HG03139 (cell line): ENCODE measurements at regions not wholly inside any gene's neighbourhood (a gene's known extent, or its start where the extent isn't known, plus 50 kb on each side); places are given as distances from the start of the nearest gene placed in this dataset.
"Not testable (repeated sequence)": the region's sequence is repeated elsewhere in the genome, so short reads cannot be mapped to it uniquely, and the experiment has no call there.

ENCODE experiments used
- ATAC-seq: cut with Tn5 transposase; IDR thresholded peaks from one replicate; pipeline ENCODE4 v1.9.1; 2021; ENCODE audit not compliant: unreplicated experiment

- ATAC-seq: no peak
These were observed 809.6 kb downstream of the TENT5A start for GRCh38 chr6:80942911-80943310.

- no peak for ATAC-seq
These were observed 811.5 kb downstream of the TENT5A start for GRCh38 chr6:80940976-80941375.

GRCh38 chr6:80940571-80940970 is 811.9 kb downstream of the TENT5A start:
- no peak for ATAC-seq

GRCh38 chr6:80939898-80940297 is 812.6 kb downstream of the TENT5A start:
- no peak for ATAC-seq

- no peak for ATAC-seq
These were observed 813.0 kb downstream of the TENT5A start for GRCh38 chr6:80939480-80939879.

- ATAC-seq: no peak
These were observed 814.4 kb downstream of the TENT5A start for GRCh38 chr6:80938131-80938530.

GRCh38 chr6:80932359-80932758 is 820.1 kb downstream of the TENT5A start:
- no peak for ATAC-seq

- no peak for ATAC-seq
These were observed 822.1 kb downstream of the TENT5A start for GRCh38 chr6:80930376-80930775.

GRCh38 chr6:80923816-80924215 is 817.3 kb downstream of the BCKDHB start:
- no peak for ATAC-seq

- no peak for ATAC-seq
These were observed 816.5 kb downstream of the BCKDHB start for GRCh38 chr6:80922916-80923455.

- no peak for ATAC-seq
These were observed 815.5 kb downstream of the BCKDHB start for GRCh38 chr6:80921861-80922460.

- ATAC-seq: no peak
These were observed 801.4 kb downstream of the BCKDHB start for GRCh38 chr6:80907831-80908230.

GRCh38 chr6:80903711-80904110 is 797.2 kb downstream of the BCKDHB start:
- no peak for ATAC-seq

- ATAC-seq: no peak
These were observed 780.0 kb downstream of the BCKDHB start for GRCh38 chr6:80886475-80886874.

- ATAC-seq: no peak
These were observed 766.5 kb downstream of the BCKDHB start for GRCh38 chr6:80872951-80873308.

GRCh38 chr6:80872199-80872950 is 765.9 kb downstream of the BCKDHB start:
- no peak for ATAC-seq

GRCh38 chr6:80862756-80863155 is 756.3 kb downstream of the BCKDHB start:
- ATAC-seq: no peak

GRCh38 chr6:80860107-80860506 is 753.6 kb downstream of the BCKDHB start:
- ATAC-seq: no peak

- ATAC-seq: not testable (repeated sequence)
These were observed 741.5 kb downstream of the BCKDHB start for GRCh38 chr6:80847973-80848372.

- no peak for ATAC-seq
These were observed 725.9 kb downstream of the BCKDHB start for GRCh38 chr6:80832337-80832736.

GRCh38 chr6:80793411-80793810 is 686.9 kb downstream of the BCKDHB start:
- ATAC-seq: no peak

GRCh38 chr6:80792151-80792550 is 685.7 kb downstream of the BCKDHB start:
- ATAC-seq: no peak
